H1 (cell line): ENCODE measurements at regions not wholly inside any gene's neighbourhood (a gene's known extent, or its start where the extent isn't known, plus 50 kb on each side); places are given as distances from the start of the nearest gene placed in this dataset.

Experiments used
- CTCF ChIA-PET: fragments of 300-600 bp; sonication (Branson Sonifier 250); formaldehyde crosslinking; loops from one replicate; lab custom pipeline; 2021; ENCODE audit not compliant: partially characterized antibody; lab: Charles Lee
- POLR2A ChIA-PET: fragments of 300-600 bp; sonication (Branson Sonifier 250); formaldehyde crosslinking; loops from one replicate; lab custom pipeline; 2021; ENCODE audit warnings: inconsistent platforms; ENCODE audit not compliant: partially characterized antibody; lab: Charles Lee
- DNase-seq, 2 experiments: peaks; one replicate each; pipeline versions ENCODE4 v3.0.0 to v3.0.0-alpha.2; 2010 to 2022; ENCODE audit warnings: low spot score in 2 of 2, low read depth in 1 of 2, mixed read lengths in 1 of 2
- FAIRE-seq: peaks from 2 replicates; lab custom pipeline; 2011; peaks lifted over from hg19 to GRCh38; lab: Jason Lieb, UNC
- H2AFZ ChIP-seq: 2 replicates; pipeline ENCODE4 v1.8.1; 2012; ENCODE audit warnings: low read length, inconsistent platforms
- H2AK5ac ChIP-seq: 2 replicates; pipeline ENCODE4 v1.6.1; 2013; ENCODE audit warnings: low read depth, low read length
- H2BK120ac ChIP-seq: replicated peaks from 2 replicates; pipeline ENCODE3; 2013; ENCODE audit warnings: low read depth, low read length, inconsistent platforms
- H2BK12ac ChIP-seq: 2 replicates; pipeline ENCODE4 v1.6.1; 2013; ENCODE audit warnings: low read depth, low read length
- H2BK15ac ChIP-seq: 2 replicates; pipeline ENCODE4 v1.6.1; 2013; ENCODE audit warnings: low read length
- H2BK20ac ChIP-seq: 2 replicates; pipeline ENCODE4 v1.6.1; 2013; ENCODE audit warnings: low read length
- H2BK5ac ChIP-seq: 2 replicates; pipeline ENCODE4 v1.6.1; 2013; ENCODE audit warnings: low read depth, low read length
- H3K14ac ChIP-seq: 2 replicates; pipeline ENCODE4 v1.6.1; 2013; ENCODE audit warnings: inconsistent platforms; ENCODE audit not compliant: insufficient read length
- H3K18ac ChIP-seq: 2 replicates; pipeline ENCODE4 v1.6.1; 2013; ENCODE audit warnings: low read length; ENCODE audit errors: extremely low read depth
- H3K23ac ChIP-seq: 2 replicates; pipeline ENCODE4 v1.6.1; 2013; ENCODE audit warnings: inconsistent platforms; ENCODE audit not compliant: insufficient read length
- H3K23me2 ChIP-seq: 2 replicates; pipeline ENCODE4 v1.6.1; 2013; ENCODE audit warnings: low read depth, low read length
- H3K27ac ChIP-seq: 2 replicates; pipeline ENCODE4 v1.6.1; 2011; ENCODE audit warnings: low read depth, low read length, inconsistent platforms
- H3K27me3 ChIP-seq, 4 experiments: replicated peaks in 1 of 4; 1 replicate in 1 of 4; 2 replicates in 3 of 4; pipeline versions ENCODE4 v1.6.1 to v1.8.1; 2011 to 2013; ENCODE audit warnings: low read length in 3 of 4, mild to moderate bottlenecking in 3 of 4, inconsistent platforms in 2 of 4, mixed read lengths in 2 of 4, moderate library complexity in 1 of 4; ENCODE audit not compliant: control insufficient read depth in 3 of 4, insufficient read depth in 3 of 4; ENCODE audit errors: extremely low read depth in 1 of 4
- H3K36me3 ChIP-seq, 4 experiments: 2 replicates each; pipeline versions ENCODE4 v1.6.1 to v1.8.1; 2011 to 2013; ENCODE audit warnings: mild to moderate bottlenecking in 4 of 4, low read length in 3 of 4, moderate library complexity in 2 of 4, control low read depth in 1 of 4, inconsistent platforms in 1 of 4; ENCODE audit not compliant: insufficient read depth in 4 of 4, control insufficient read depth in 2 of 4
- H3K4ac ChIP-seq: replicated peaks from 2 replicates; pipeline ENCODE3; 2013; ENCODE audit warnings: low read length, low read depth, mixed read lengths, inconsistent platforms; ENCODE audit not compliant: insufficient read length
- H3K4me1 ChIP-seq, 4 experiments: replicated peaks in 1 of 4; 1 replicate in 1 of 4; 2 replicates in 3 of 4; pipeline versions ENCODE4 v1.6.1 to v1.8.1; 2011 to 2013; ENCODE audit warnings: low read length in 3 of 4, inconsistent platforms in 2 of 4, mixed read lengths in 1 of 4; ENCODE audit not compliant: insufficient read depth in 4 of 4, control insufficient read depth in 3 of 4
- H3K4me2 ChIP-seq, 2 experiments: 2 replicates each; pipeline versions ENCODE4 v1.6.1 to v1.8.1; 2011 to 2013; ENCODE audit warnings: low read depth in 2 of 2, low read length in 2 of 2, control low read depth in 1 of 2, inconsistent platforms in 1 of 2, mild to moderate bottlenecking in 1 of 2; ENCODE audit not compliant: insufficient read depth in 1 of 2
- H3K4me3 ChIP-seq, 4 experiments: fragments of 200-600, 300-600 bp in 1 of 4; sonication (generic), shearing (Covaris generic), sonication (Bioruptor Twin) in 1 of 4; 2 replicates each; pipeline versions ENCODE4 v1.5.1 to v1.8.1; 2011 to 2016; ENCODE audit warnings: low read length in 4 of 4, low read depth in 3 of 4, control low read depth in 2 of 4, inconsistent platforms in 2 of 4, mild to moderate bottlenecking in 2 of 4, mixed read lengths in 1 of 4, moderate library complexity in 1 of 4; ENCODE audit not compliant: insufficient read depth in 2 of 4; ENCODE audit errors: extremely low read depth in 1 of 4
- H3K56ac ChIP-seq: replicated peaks from 2 replicates; pipeline ENCODE3; 2013; ENCODE audit warnings: low read depth, mild to moderate bottlenecking, mixed read lengths, low read length, inconsistent platforms; ENCODE audit not compliant: insufficient read length
- H3K79me1 ChIP-seq: 2 replicates; pipeline ENCODE4 v1.6.1; 2013; ENCODE audit warnings: low read depth, low read length, control low read depth
- H3K79me2 ChIP-seq, 2 experiments: 2 replicates each; pipeline versions ENCODE4 v1.6.1 to v1.8.1; 2012 to 2013; ENCODE audit warnings: low read length in 2 of 2, mild to moderate bottlenecking in 2 of 2, inconsistent platforms in 1 of 2; ENCODE audit not compliant: insufficient read depth in 2 of 2, control insufficient read depth in 1 of 2
- H3K9ac ChIP-seq, 4 experiments: replicated peaks in 1 of 4; 1 replicate in 1 of 4; 2 replicates in 3 of 4; pipeline versions ENCODE4 v1.6.1 to v1.8.1; 2011 to 2013; ENCODE audit warnings: low read depth in 3 of 4, low read length in 3 of 4, control low read depth in 2 of 4, mild to moderate bottlenecking in 2 of 4, moderate library complexity in 2 of 4, inconsistent platforms in 1 of 4; ENCODE audit errors: extremely low read depth in 1 of 4
- H3K9me3 ChIP-seq, 2 experiments: 2 replicates each; pipeline versions ENCODE4 v1.6.1 to v1.8.1; 2012 to 2013; ENCODE audit warnings: mild to moderate bottlenecking in 2 of 2, moderate library complexity in 2 of 2, control low read depth in 1 of 2, inconsistent platforms in 1 of 2, low read depth in 1 of 2, low read length in 1 of 2, mixed read lengths in 1 of 2; ENCODE audit not compliant: insufficient read depth in 2 of 2
- H4K20me1 ChIP-seq, 2 experiments: replicated peaks in 1 of 2; 2 replicates each; pipeline versions ENCODE3 to v1.8.1; 2011 to 2013; ENCODE audit warnings: inconsistent platforms in 2 of 2, low read length in 2 of 2, mild to moderate bottlenecking in 1 of 2; ENCODE audit not compliant: insufficient read depth in 2 of 2, control insufficient read depth in 1 of 2
- H4K5ac ChIP-seq: 2 replicates; pipeline ENCODE4 v1.6.1; 2013; ENCODE audit warnings: low read length, low read depth, mixed read lengths, inconsistent platforms; ENCODE audit not compliant: insufficient read length
- H4K8ac ChIP-seq: 2 replicates; pipeline ENCODE4 v1.8.0; 2013; ENCODE audit warnings: mild to moderate bottlenecking, moderate library complexity, low read length, inconsistent platforms; ENCODE audit not compliant: insufficient read depth; ENCODE audit errors: extremely low read depth
- H4K91ac ChIP-seq: replicated peaks from 2 replicates; pipeline ENCODE3; 2013; ENCODE audit warnings: low read length, mixed read lengths, inconsistent platforms; ENCODE audit not compliant: insufficient read length
- CHD1 ChIP-seq: IDR thresholded peaks from 2 replicates; pipeline ENCODE4 v1.6.1; 2012; ENCODE audit warnings: low read depth, low read length, improper control_type of control experiment
- RXRA ChIP-seq: IDR thresholded peaks from 2 replicates; pipeline ENCODE4 v1.6.1; 2011; ENCODE audit warnings: low read depth, mild to moderate bottlenecking, low read length, moderate library complexity; ENCODE audit not compliant: insufficient read depth
- SIN3A ChIP-seq, 2 experiments: IDR thresholded peaks in 1 of 2; conservative IDR thresholded peaks in 1 of 2; 2 replicates each; pipeline ENCODE4 v1.6.1; 2011 to 2012; ENCODE audit warnings: low read length in 2 of 2, improper control_type of control experiment in 1 of 2, low read depth in 1 of 2, mild to moderate bottlenecking in 1 of 2
- WGBS, 2 experiments: shearing (Covaris generic) in 1 of 2; methylation state at CpG; one replicate each; pipeline versions ENCODE4 v1.1.6 to v1.1.7; 2013 to 2015; ENCODE audit warnings: low lambda C conversion rate in 2 of 2, mixed read lengths in 2 of 2, inconsistent platforms in 1 of 2, low coverage in 1 of 2, missing lambda C conversion rate in 1 of 2; ENCODE audit not compliant: insufficient replicate concordance in 2 of 2, insufficient coverage in 1 of 2, insufficient read length in 1 of 2; ENCODE audit errors: extremely low coverage in 1 of 2, missing lambda C conversion rate in 1 of 2; 5-methylcytosine and 5-hydroxymethylcytosine counted together

GRCh38 chr14:34180434-34180833, 229.6 kb upstream of the EGLN3 start:
- 77% methylated on average over 4 of the region's 4 CpGs; no CpG with 5 or more reads in 1 of the 2 experiments for WGBS, 2 experiments
- Histone ChIP-seq H3K79me2 (no peaks in the 10 kb centered on the region), H3K36me3 (no peaks in the 10 kb centered on the region), H4K8ac (no peak overlapping the region), H3K9me3 (no peaks in the 10 kb centered on the region), H4K20me1 (no peaks in the 10 kb centered on the region), H3K56ac (no peak overlapping the region), H3K9ac (no peak overlapping the region), H3K18ac (no peak overlapping the region), H2BK120ac (no peak overlapping the region), H3K27me3 (no peaks in the 10 kb centered on the region), H2BK12ac (no peak overlapping the region), H2BK5ac (no peak overlapping the region), H4K91ac (no peak overlapping the region), H3K79me1 (no peaks in the 10 kb centered on the region), H4K5ac (no peak overlapping the region), H3K4me1 (peaks cover 0 to 3% (median 0%) of the 10 kb centered on the region in 4 experiments; a peak in 1 of 7 replicates), H2AFZ (no peak overlapping the region), H2BK20ac (no peak overlapping the region), H3K14ac (no peak overlapping the region), H3K27ac (no peak overlapping the region), H2BK15ac (no peak overlapping the region), H3K23me2 (no peaks in the 10 kb centered on the region), H2AK5ac (no peak overlapping the region), H3K4ac (no peak overlapping the region), H3K4me3 (no peak overlapping the region), H3K4me2 (no peak overlapping the region), H3K23ac (no peak overlapping the region)
- TF ChIP-seq RXRA (no peak), CHD1 (no peak), SIN3A (conservative IDR thresholded peaks at IDR 0.05 in 1 of 2, IDR thresholded peaks at IDR 0.05 in 1 of 2; ENCODE audit: low read depth in 1 of 2, low read length in 2 of 2) (no peak)
- DNase-seq (no peak), FAIRE-seq (no peak)
- POLR2A ChIA-PET: no interaction called here
- CTCF ChIA-PET: interaction anchor here (0.6 to 1.7 kb wide), 5 partner anchors 10 to 677 kb away, joined by 3 to 4 read pairs (median 4); no protein-coding TSS in a partner anchor
